GM18498 (cell line): ENCODE measurements at regions not wholly inside any gene's neighbourhood (a gene's known extent, or its start where the extent isn't known, plus 50 kb on each side); places are given as distances from the start of the nearest gene placed in this dataset.

Source experiments
- ATAC-seq: cut with Tn5 transposase; IDR thresholded peaks from one replicate; pipeline ENCODE4 v1.9.1; 2021; ENCODE audit warnings: mild to moderate bottlenecking, moderate library complexity; ENCODE audit not compliant: unreplicated experiment

- no peak for ATAC-seq
Measured at GRCh38 chr4:34148322-34148908, 2095.9 kb downstream of the ARAP2 start.

DNA sequence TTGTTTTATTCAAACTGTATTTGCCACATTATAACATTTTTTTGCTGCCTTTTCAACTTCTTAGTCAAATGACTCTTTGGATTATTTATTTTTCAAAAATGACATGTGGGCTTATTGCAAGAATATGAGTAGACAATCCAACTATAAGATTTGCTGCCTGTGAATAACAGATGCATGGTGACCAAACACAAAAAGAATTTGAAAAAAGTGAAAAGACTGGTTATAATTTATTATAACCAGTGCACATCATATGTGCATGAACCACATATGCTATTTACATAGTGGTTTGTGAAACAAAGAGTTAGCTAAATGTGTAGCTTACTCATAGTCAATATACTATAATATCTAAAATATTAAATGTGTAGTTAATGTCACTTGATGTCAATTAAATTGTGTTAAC lies 2086.8 kb downstream of the ARAP2 start:
- no peak for ATAC-seq

DNA sequence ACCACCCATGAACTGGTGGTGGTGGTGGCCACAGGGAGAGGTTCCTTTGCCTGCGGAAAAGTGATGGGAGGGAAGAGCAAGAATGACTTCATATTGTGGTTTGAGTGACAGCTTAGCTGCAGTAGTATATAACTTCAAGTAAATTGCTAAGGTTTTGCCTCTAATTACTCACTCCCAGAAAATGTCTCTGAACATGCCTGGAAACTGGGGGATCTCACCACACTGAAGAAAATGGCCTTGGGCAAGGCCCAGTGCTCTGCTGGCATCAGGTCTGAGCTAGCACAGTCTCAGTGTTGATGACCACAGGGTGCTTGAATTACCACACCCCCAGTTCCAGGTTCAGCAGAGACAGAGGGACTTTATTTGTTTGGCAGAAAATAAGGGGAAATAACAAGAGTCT lies 2085.4 kb downstream of the ARAP2 start:
- ATAC-seq, result no peak

DNA sequence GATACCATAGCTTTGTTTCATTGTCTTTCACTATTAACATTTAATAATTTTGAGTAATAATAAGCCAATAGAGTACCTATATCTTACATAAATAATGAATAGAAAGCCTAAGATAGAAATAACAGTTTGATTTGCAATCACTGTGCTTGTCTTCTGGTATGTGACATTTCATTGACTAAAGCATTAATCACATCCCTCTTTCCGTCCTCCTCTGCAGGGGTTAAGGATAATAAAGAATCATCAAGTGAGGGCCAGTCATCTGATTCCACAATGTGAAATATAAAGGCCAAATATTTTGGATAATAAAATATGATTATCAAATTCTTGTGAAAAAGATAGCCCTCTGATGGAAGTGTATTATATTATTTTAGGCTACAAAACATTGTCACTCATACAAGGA lies 2073.4 kb downstream of the ARAP2 start:
- ATAC-seq, result no peak

GRCh38 chr4:34176609-34177008 lies 2067.7 kb downstream of the ARAP2 start:
- no peak for ATAC-seq

GRCh38 chr4:34178476-34178875 lies 2065.8 kb downstream of the ARAP2 start:
- ATAC-seq, result no peak

- ATAC-seq, result no peak
Measured at GRCh38 chr4:34181311-34181841, 2062.9 kb downstream of the ARAP2 start.

DNA sequence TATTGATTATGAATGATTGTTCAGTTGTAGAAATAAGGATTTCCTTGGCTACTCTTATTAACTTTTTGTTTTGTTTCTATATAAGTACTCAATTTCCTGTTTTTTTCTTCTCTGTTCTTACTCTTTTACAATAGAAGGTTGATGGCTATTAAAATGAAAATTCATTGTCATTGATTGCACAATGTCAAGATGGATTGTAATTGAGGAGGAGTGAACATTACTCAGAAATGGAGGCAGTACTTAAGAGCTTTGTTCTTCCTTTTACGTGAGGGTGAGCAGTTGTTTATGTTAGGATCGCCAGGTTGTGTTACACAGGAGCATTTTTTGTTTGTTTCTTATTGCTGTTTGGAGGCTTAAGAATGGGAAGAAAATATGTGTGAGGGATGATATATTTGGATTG lies 2062.4 kb downstream of the ARAP2 start:
- ATAC-seq, result no peak

- ATAC-seq, result no peak
Measured at GRCh38 chr4:34182306-34182705, 2062.0 kb downstream of the ARAP2 start.

DNA sequence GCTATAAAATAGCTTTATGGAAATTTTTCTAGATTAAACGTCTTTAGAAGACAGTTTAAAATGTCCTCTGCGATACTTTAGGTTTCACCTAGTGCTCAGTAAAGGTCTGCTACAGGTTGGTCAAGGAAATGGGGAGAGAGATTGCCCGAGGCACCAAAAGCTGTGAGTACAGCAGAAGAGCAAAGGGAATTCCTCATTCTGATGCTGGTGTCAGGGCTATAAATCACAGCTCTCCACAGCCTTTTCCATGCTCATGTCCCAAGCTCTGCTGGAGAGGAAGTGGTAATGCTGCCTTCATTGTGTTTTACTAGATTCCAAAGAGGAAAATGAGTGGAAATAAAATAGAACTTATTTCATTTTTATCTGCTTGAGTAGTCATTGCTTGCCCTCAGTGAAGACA lies 2060.4 kb downstream of the ARAP2 start:
- ATAC-seq, result no peak

DNA sequence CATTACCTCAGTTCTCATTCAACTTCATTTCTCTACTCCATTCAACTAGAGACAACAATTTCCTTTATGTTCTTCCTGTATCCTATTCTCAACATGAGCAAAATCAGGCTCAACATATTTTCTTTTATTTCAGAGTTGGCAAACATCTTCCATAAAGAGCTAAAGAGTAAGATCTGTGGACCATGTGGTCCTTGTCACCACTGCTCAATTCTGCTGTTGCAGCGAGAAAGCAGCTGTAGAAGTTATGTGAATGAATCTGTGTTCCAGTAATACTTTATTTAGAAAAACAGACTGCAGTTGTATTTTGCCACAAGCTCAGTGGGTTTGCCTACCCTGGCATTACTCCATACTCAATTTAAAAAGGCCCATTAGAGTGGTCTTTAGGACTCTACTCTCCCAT lies 2057.3 kb downstream of the ARAP2 start:
- ATAC-seq, result no peak

GRCh38 chr4:34191443-34191842 lies 2052.9 kb downstream of the ARAP2 start:
- no peak for ATAC-seq

DNA sequence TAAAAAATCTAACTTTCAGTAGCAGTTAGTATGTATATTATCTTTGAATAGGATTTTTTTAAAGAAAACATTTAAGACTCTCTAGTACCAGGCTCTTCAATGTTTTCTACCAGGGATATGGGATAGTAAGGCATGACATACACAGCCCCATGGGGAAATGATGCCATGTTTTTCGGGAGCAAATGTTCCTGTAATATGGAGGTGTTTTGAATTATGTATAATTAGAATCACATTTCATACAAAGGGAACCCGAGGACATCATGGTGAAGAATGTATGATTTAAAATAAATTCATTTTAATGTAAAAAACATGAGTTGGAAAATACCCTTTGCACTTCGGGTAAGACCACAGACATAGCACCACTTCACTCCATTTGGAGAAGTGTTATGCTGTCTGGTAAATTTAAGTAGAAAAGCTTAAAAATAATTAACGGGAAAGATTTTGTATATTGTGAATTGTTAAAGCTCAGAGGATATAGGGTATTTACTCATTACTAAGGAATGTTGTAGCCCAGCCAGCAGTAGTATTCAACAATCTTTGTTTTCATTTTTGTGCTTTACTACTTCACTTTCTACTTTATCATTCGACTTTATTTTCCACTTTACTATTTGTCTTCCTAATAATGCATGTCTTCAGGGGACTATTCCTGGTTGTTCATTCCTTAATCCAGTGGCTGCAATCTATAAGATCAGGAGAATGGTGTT lies 2050.7 kb downstream of the ARAP2 start:
- ATAC-seq, result no peak

- no peak for ATAC-seq
Measured at GRCh38 chr4:34194585-34194984, 2049.7 kb downstream of the ARAP2 start.

GRCh38 chr4:34196375-34196774 lies 2047.9 kb downstream of the ARAP2 start:
- no peak for ATAC-seq

DNA sequence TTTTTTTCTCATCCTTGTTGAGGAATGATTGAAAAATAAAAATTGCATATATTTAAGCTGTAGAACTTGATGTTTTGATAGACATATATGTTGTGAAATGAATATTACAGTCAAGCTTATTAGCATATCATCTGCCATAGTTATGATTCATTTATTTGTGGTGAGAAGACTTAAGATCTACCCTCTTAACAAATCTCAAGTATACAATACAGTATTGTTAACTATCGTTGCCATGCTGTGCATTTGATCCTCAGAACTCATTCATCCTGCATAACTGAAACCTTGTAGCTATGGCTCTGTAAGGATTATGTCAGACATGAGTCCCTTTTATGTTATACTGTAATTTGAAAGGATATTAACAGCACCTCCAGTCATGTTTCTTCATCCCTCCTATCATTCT lies 2045.3 kb downstream of the ARAP2 start:
- no peak for ATAC-seq

GRCh38 chr4:34200535-34200934 lies 2043.8 kb downstream of the ARAP2 start:
- ATAC-seq, result no peak

DNA sequence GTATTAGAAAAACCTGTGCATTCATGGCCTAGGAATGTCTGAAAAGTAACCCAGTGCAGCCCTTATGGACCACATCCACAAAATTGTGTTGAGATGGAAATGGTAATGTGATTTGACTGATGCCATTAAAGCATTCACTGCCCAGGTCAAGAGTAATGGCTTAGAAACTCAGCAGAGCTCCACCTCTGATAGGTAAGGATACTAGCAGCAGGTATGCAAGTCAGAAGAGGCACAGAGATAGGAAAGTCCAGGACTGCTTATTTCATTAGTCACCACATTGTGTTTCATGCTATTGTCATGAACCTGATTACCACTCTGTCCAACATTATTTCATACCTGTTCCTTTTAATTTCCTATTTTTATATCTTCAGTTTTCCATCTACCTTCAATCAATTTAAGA lies 2042.2 kb downstream of the ARAP2 start:
- no peak for ATAC-seq

DNA sequence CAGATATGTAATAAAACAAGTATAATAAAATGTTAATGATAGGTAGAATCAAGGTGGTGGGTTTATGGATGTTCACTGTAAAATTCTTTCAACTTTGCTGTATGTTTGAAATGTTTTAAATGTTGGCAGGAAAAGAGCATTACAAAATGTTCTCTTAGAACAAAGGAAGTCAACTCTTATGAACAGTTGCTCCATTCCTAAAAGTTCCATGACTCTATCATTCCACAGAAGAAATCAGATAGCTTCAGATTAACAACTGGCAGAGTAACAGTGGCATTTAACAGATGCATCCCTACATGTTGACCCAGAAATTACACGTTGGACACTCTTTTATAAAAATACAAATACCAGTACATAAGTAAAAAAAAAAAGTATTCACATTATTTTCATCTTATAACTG lies 2023.7 kb downstream of the ARAP2 start:
- ATAC-seq, result no peak

DNA sequence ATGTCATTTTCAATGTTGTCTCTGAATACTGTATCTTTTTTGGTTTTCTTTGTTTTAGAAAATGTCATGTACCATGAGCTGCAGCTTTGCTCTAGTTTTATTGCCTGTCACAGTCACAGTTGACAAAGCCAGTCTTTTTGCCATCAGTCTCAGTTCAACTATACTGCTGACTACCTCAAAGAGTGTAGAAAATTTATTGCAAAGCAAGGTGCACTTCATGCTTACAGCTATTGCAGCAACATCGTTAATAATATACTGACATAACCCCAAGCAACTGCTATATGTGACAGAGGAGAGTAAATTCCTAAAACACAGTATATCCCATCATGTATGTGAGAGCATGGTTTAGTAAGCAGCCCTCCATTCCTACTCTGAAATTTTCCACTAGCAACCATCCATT lies 2022.3 kb downstream of the ARAP2 start:
- no peak for ATAC-seq

- ATAC-seq, result no peak
Measured at GRCh38 chr4:34236118-34236517, 2008.2 kb downstream of the ARAP2 start.

DNA sequence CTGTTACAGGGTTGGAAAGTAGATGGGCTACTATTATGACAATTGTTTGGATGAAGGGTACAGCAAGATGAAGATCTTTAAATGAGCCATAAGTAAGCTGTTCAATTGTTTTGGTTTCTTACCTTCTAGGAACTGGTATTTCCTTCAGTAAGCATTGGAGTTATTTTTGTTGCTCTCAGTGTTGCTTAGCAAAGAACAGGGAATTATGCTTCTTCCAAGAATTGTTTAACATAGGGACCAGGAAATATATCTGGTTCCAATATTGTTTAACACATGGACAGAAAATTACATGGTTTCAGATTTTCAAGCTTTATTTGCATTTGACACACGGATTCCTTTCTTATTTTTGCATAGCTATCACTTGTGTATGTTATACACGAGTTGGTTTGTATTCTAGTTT lies 1999.0 kb downstream of the ARAP2 start:
- ATAC-seq, result no peak

GRCh38 chr4:34250562-34250961 lies 1993.8 kb downstream of the ARAP2 start:
- no peak for ATAC-seq
